SU-DHL-6 (cell line): ENCODE measurements at regions not wholly inside any gene's neighbourhood (a gene's known extent, or its start where the extent isn't known, plus 50 kb on each side); places are given as distances from the start of the nearest gene placed in this dataset.

Source experiments
- H2AFZ ChIP-seq: fragments of 200-600 bp; sonication (generic); 2 replicates; pipeline ENCODE4 v1.6.1; 2014; ENCODE audit warnings: low read depth, mild to moderate bottlenecking, moderate library complexity, mixed read lengths, antibody characterized with exemption, low read length; ENCODE audit not compliant: severe bottlenecking
- H3F3A ChIP-seq: fragments of 200-600 bp; shearing (Covaris generic); 2 replicates; pipeline ENCODE4 v1.6.0; 2016; ENCODE audit warnings: antibody characterized with exemption, mild to moderate bottlenecking; ENCODE audit not compliant: insufficient read depth
- H3K27ac ChIP-seq: fragments of 200-600 bp; sonication (generic); 2 replicates; pipeline ENCODE4 v1.5.1; 2016; ENCODE audit warnings: low read depth, mild to moderate bottlenecking, low read length, moderate library complexity, mixed read lengths
- H3K27me3 ChIP-seq: fragments of 200-600 bp; sonication (generic), shearing (Covaris generic); 2 replicates; pipeline ENCODE4 v1.6.0; 2014; ENCODE audit warnings: mild to moderate bottlenecking, low read length
- H3K36me3 ChIP-seq: fragments of 200-600 bp; sonication (generic); 2 replicates; pipeline ENCODE4 v1.6.1; 2014; ENCODE audit warnings: mild to moderate bottlenecking, low read length, mixed read lengths
- H3K4me2 ChIP-seq: fragments of 300-600, 200-600 bp; shearing (Covaris generic), sonication (generic); 2 replicates; pipeline ENCODE4 v1.6.0; 2014; ENCODE audit warnings: low read length, low read depth, mild to moderate bottlenecking; ENCODE audit not compliant: poor library complexity, severe bottlenecking
- H3K4me3 ChIP-seq: fragments of 200-600 bp; sonication (generic); 2 replicates; pipeline ENCODE4 v1.5.1; 2014; ENCODE audit warnings: antibody characterized with exemption, low read length, mild to moderate bottlenecking, mixed read lengths; ENCODE audit not compliant: insufficient read depth, poor library complexity, severe bottlenecking
- H3K79me2 ChIP-seq: fragments of 200-600 bp; sonication (generic); 2 replicates; pipeline ENCODE4 v1.6.1; 2014; ENCODE audit warnings: mild to moderate bottlenecking, low read length, moderate library complexity; ENCODE audit not compliant: insufficient read depth
- H3K9ac ChIP-seq: fragments of 200-600 bp; sonication (generic); 2 replicates; pipeline ENCODE4 v1.7.0; 2014; ENCODE audit warnings: mild to moderate bottlenecking, low read length
- H3K9me2 ChIP-seq: fragments of 200-600 bp; sonication (generic); replicated peaks from 2 replicates; pipeline ENCODE4 v1.6.1; 2014; ENCODE audit warnings: low read length; ENCODE audit not compliant: insufficient read depth
- H3K9me3 ChIP-seq: fragments of 200-600 bp; sonication (generic); 2 replicates; pipeline ENCODE4 v1.6.1; 2014; ENCODE audit warnings: low read length, mixed read lengths; ENCODE audit not compliant: insufficient read depth
- H4K20me1 ChIP-seq: fragments of 200-600 bp; sonication (generic); 2 replicates; pipeline ENCODE4 v1.6.1; 2014; ENCODE audit warnings: low read depth, mild to moderate bottlenecking, antibody characterized with exemption, low read length, moderate library complexity, mixed read lengths
- CTCF ChIP-seq: fragments of 200-600 bp; sonication (generic); IDR thresholded peaks from one replicate; pipeline ENCODE4 v1.5.1; 2017; ENCODE audit warnings: antibody characterized with exemption, mild to moderate bottlenecking, low read length, moderate library complexity; ENCODE audit not compliant: insufficient read depth, poor library complexity, severe bottlenecking
- EZH2phosphoT487 ChIP-seq: fragments of 200-600 bp; sonication (generic), shearing (Covaris generic); conservative IDR thresholded peaks from 2 replicates; pipeline ENCODE4 v1.6.1; 2018; ENCODE audit warnings: mild to moderate bottlenecking, antibody characterized with exemption, low read length, moderate library complexity, mixed read lengths

GRCh38 chr15:69860321-69860720 is 237.4 kb downstream of the TLE3 start:
- Histone ChIP-seq H3K9me3 (no peaks in the 10 kb centered on the region), H3K9ac (no peak overlapping the region), H3K4me2 (no peak overlapping the region), H3K36me3 (no peaks in the 10 kb centered on the region), H3F3A (no peaks in the 10 kb centered on the region), H3K27ac (no peak overlapping the region), H3K79me2 (no peaks in the 10 kb centered on the region), H4K20me1 (no peaks in the 10 kb centered on the region), H3K27me3 (no peaks in the 10 kb centered on the region), H3K9me2 (no peaks in the 10 kb centered on the region), H3K4me3 (no peak overlapping the region), H2AFZ (no peak overlapping the region)
- no peak for TF ChIP-seq CTCF
- TF ChIP-seq EZH2phosphoT487, result no peak

- no peak overlapping the region for H3K4me2 ChIP-seq
- no peaks in the 10 kb centered on the region for H4K20me1 ChIP-seq
- no peaks in the 10 kb centered on the region for H3K27me3 ChIP-seq
- TF ChIP-seq CTCF (no peak), EZH2phosphoT487 (no peak)
- no peak overlapping the region for H3K4me3 ChIP-seq
- no peak overlapping the region for H2AFZ ChIP-seq
- no peaks in the 10 kb centered on the region for H3K9me3 ChIP-seq
- H3F3A ChIP-seq, result no peaks in the 10 kb centered on the region
- H3K36me3 ChIP-seq, result no peaks in the 10 kb centered on the region
- H3K79me2 ChIP-seq, result no peaks in the 10 kb centered on the region
- H3K9ac ChIP-seq, result no peak overlapping the region
- no peaks in the 10 kb centered on the region for H3K9me2 ChIP-seq
- H3K27ac ChIP-seq, result no peak overlapping the region
Observed at GRCh38 chr15:69860921-69861320, 236.8 kb downstream of the TLE3 start.

GRCh38 chr15:69861331-69862171 is 236.2 kb downstream of the TLE3 start:
- no peak overlapping the region for H3K4me3 ChIP-seq
- no peaks in the 10 kb centered on the region for H3K79me2 ChIP-seq
- no peak for TF ChIP-seq EZH2phosphoT487
- no peak for TF ChIP-seq CTCF
- no peaks in the 10 kb centered on the region for H4K20me1 ChIP-seq
- no peaks in the 10 kb centered on the region for H3F3A ChIP-seq
- H2AFZ ChIP-seq, result no peak overlapping the region
- H3K4me2 ChIP-seq, result no peak overlapping the region
- H3K27ac ChIP-seq, result no peak overlapping the region
- no peak overlapping the region for H3K9ac ChIP-seq
- H3K9me2 ChIP-seq, result no peaks in the 10 kb centered on the region
- H3K9me3 ChIP-seq, result no peaks in the 10 kb centered on the region
- no peaks in the 10 kb centered on the region for H3K27me3 ChIP-seq
- H3K36me3 ChIP-seq, result no peaks in the 10 kb centered on the region
